GM12878 (cell line): ENCODE measurements at regions not wholly inside any gene's neighbourhood (a gene's known extent, or its start where the extent isn't known, plus 50 kb on each side); places are given as distances from the start of the nearest gene placed in this dataset.

Source experiments
- ATAC-seq: fragments of 200-7000 bp; cut with Tn5 transposase; 3 replicates; pipeline ENCODE4 v1.9.1; 2020; ENCODE audit warnings: mild to moderate bottlenecking, moderate library complexity
- BruUV-seq: library from RNA; stranded (reverse); fragments of 400-500 nt; replicated peaks from 2 replicates; lab custom pipeline; 2021; lab: Mats Ljungman, UMichigan
- CTCF ChIA-PET: fragments of 300-600 bp; sonication (Branson Sonifier 250); formaldehyde crosslinking; extraction: SDS; loops from one replicate; lab custom pipeline; 2021; ENCODE audit warnings: inconsistent platforms; lab: Yijun Ruan, JAX
- POLR2A ChIA-PET: fragments of 350-600 bp; formaldehyde crosslinking; extraction: SDS; loops from one replicate; lab custom pipeline; 2021; ENCODE audit warnings: inconsistent platforms; lab: Charles Lee
- RAD21 ChIA-PET: fragments of 300-600 bp; sonication (Branson Sonifier 250); formaldehyde crosslinking; loops from one replicate; lab custom pipeline; 2023; ENCODE audit warnings: antibody characterized with exemption; ENCODE audit not compliant: unreplicated experiment; lab: Charles Lee
- SMC1A ChIA-PET: fragments of 300-600 bp; sonication (Branson Sonifier 250); formaldehyde crosslinking; loops from one replicate; lab custom pipeline; 2023; ENCODE audit not compliant: unreplicated experiment, uncharacterized antibody; lab: Charles Lee
- DNase-seq: peaks from one replicate; pipeline ENCODE4 v3.0.0-alpha.2; 2011; ENCODE audit warnings: low read depth, low spot score
- FAIRE-seq: peaks from 3 replicates; lab custom pipeline; 2011; peaks lifted over from hg19 to GRCh38; lab: Jason Lieb, UNC
- H2AFZ ChIP-seq: 2 replicates; pipeline ENCODE4 v1.6.0; 2011; ENCODE audit warnings: low read depth, low read length, control low read depth; ENCODE audit not compliant: control insufficient read depth
- H3K27ac ChIP-seq: 2 replicates; pipeline ENCODE4 v1.5.1; 2011; ENCODE audit warnings: control low read depth; ENCODE audit not compliant: control insufficient read depth, insufficient read depth
- H3K27me3 ChIP-seq, 2 experiments: replicated peaks in 1 of 2; 2 replicates each; pipeline versions ENCODE4 v1.6.0 to v1.6.1; 2011; ENCODE audit warnings: low read length in 1 of 2; ENCODE audit not compliant: control insufficient read depth in 2 of 2, insufficient read depth in 2 of 2
- H3K36me3 ChIP-seq, 2 experiments: 2 replicates each; pipeline ENCODE4 v1.5.1; 2011; ENCODE audit warnings: low read length in 1 of 2; ENCODE audit not compliant: control insufficient read depth in 2 of 2, insufficient read depth in 2 of 2
- H3K4me1 ChIP-seq: 2 replicates; pipeline ENCODE4 v1.6.1; 2011; ENCODE audit warnings: mild to moderate bottlenecking, low read length, moderate library complexity, mixed read lengths; ENCODE audit not compliant: control insufficient read depth, insufficient read depth
- H3K4me2 ChIP-seq: 2 replicates; pipeline ENCODE4 v1.6.0; 2011; ENCODE audit warnings: control low read depth; ENCODE audit not compliant: control insufficient read depth, insufficient read depth
- H3K4me3 ChIP-seq: fragments of 200-600 bp; sonication (generic); 2 replicates; pipeline ENCODE4 v1.5.1; 2016
- H3K79me2 ChIP-seq: 2 replicates; pipeline ENCODE4 v1.6.0; 2011; ENCODE audit warnings: low read length; ENCODE audit not compliant: control insufficient read depth, insufficient read depth
- H3K9ac ChIP-seq: 2 replicates; pipeline ENCODE4 v1.8.0; 2011; ENCODE audit warnings: low read length, control low read depth, mixed read lengths; ENCODE audit not compliant: control insufficient read depth, insufficient read depth
- H3K9me3 ChIP-seq: replicated peaks from 3 replicates; pipeline ENCODE4 v1.5.1; 2011; ENCODE audit warnings: mild to moderate bottlenecking, low read length; ENCODE audit not compliant: control insufficient read depth, insufficient read depth
- H4K20me1 ChIP-seq: 2 replicates; pipeline ENCODE4 v1.6.0; 2011; ENCODE audit not compliant: control insufficient read depth, insufficient read depth
- ATF2 ChIP-seq: IDR thresholded peaks from 2 replicates; pipeline ENCODE4 v1.6.1; 2012; ENCODE audit warnings: low read length, inconsistent platforms
- JUNB ChIP-seq: IDR thresholded peaks from 2 replicates; pipeline ENCODE4 v1.6.1; 2016; ENCODE audit warnings: antibody characterized with exemption, mild to moderate bottlenecking
- KLF5 ChIP-seq: fragments of 450-650 bp; IDR thresholded peaks from 2 replicates; pipeline ENCODE4 v1.6.1; 2014; ENCODE audit warnings: mild to moderate bottlenecking; ENCODE audit not compliant: partially characterized antibody
- PAX5 ChIP-seq: IDR thresholded peaks from 2 replicates; pipeline ENCODE4 v1.6.1; 2011; ENCODE audit warnings: low read depth, low read length, borderline replicate concordance
- RFX5 ChIP-seq: IDR thresholded peaks from 2 replicates; pipeline ENCODE4 v1.6.1; 2011; ENCODE audit warnings: low read depth, low read length, improper control_type of control experiment
- SREBF2 ChIP-seq: IDR thresholded peaks from 2 replicates; pipeline ENCODE4 v1.6.1; 2012; ENCODE audit warnings: mild to moderate bottlenecking, low read length
- USF2 ChIP-seq: IDR thresholded peaks from 2 replicates; pipeline ENCODE4 v1.6.1; 2011; ENCODE audit warnings: low read depth, low read length, improper control_type of control experiment, borderline replicate concordance
- whole genome bisulfite sequencing: methylation state at CpG from one replicate; pipeline ENCODE4 v1.1.6; 2016; ENCODE audit warnings: low lambda C conversion rate; ENCODE audit not compliant: insufficient replicate concordance, insufficient coverage; ENCODE audit errors: missing lambda C conversion rate; 5-methylcytosine and 5-hydroxymethylcytosine counted together
- in situ Hi-C: fragments of 300-500 bp; cut with MboI; formaldehyde crosslinking; loops from 9 replicates; pipeline ENCODE4 v1.14.3; 2018; ENCODE audit warnings: mixed read lengths
- intact Hi-C: fragments of 100-400 bp; cut with micrococcal nuclease; formaldehyde crosslinking; loops from one replicate; pipeline ENCODE4 v1.14.2; 2022; ENCODE audit not compliant: unreplicated experiment

GRCh38 chr7:80346704-80347103 lies 165.2 kb downstream of the GNAT3 start:
- Histone ChIP-seq H3K4me1 (no peaks in the 10 kb centered on the region), H2AFZ (no peak overlapping the region), H3K9ac (no peak overlapping the region), H3K36me3 (no peaks in the 10 kb centered on the region), H3K4me3 (no peak overlapping the region), H3K79me2 (no peaks in the 10 kb centered on the region), H4K20me1 (no peaks in the 10 kb centered on the region), H3K4me2 (no peak overlapping the region), H3K27ac (no peak overlapping the region), H3K27me3 (no peaks in the 10 kb centered on the region), H3K9me3 (no peaks in the 10 kb centered on the region)
- SMC1A ChIA-PET, result no interaction called here
- no TSS peak for BruUV-seq
- DNase-seq (no peak), ATAC-seq (no peak), FAIRE-seq (no peak)
- TF ChIP-seq JUNB (peak; percentile 32; the same call in 1 of the 2 replicates), PAX5 (no peak)
- intact Hi-C loops, result no loop called here
- WGBS, result 0% methylated on average over 3 of the region's 3 CpGs
- CTCF ChIA-PET, result interaction anchor here (0.6 kb wide), 1 partner anchor 489 kb away, joined by 3 read pairs; no protein-coding TSS in a partner anchor
- RAD21 ChIA-PET, result no interaction called here
- in situ Hi-C loops, result no loop called here
- POLR2A ChIA-PET, result no interaction called here

GRCh38 chr7:80335511-80336231 lies 176.2 kb downstream of the GNAT3 start:
- Histone ChIP-seq H3K4me3 (no peak overlapping the region), H2AFZ (no peak overlapping the region), H3K27me3 (no peaks in the 10 kb centered on the region), H3K9ac (no peak overlapping the region), H4K20me1 (no peaks in the 10 kb centered on the region), H3K36me3 (no peaks in the 10 kb centered on the region), H3K27ac (no peak overlapping the region), H3K4me1 (no peaks in the 10 kb centered on the region), H3K9me3 (no peaks in the 10 kb centered on the region), H3K4me2 (no peak overlapping the region)
- in situ Hi-C loops, result no loop called here
- no peak for FAIRE-seq
- ChIA-PET RAD21 (no interaction called here), SMC1A (no interaction called here), CTCF (no interaction called here), POLR2A (no interaction called here)
- 6% methylated on average over 7 of the region's 7 CpGs for WGBS
- DNase-seq, result no peak
- no peak for ATAC-seq
- intact Hi-C loops, result no loop called here
- no peak for TF ChIP-seq KLF5
- TF ChIP-seq ATF2, result no peak
- TF ChIP-seq USF2, result no peak
- TF ChIP-seq SREBF2, result no peak
- TF ChIP-seq PAX5, result no peak
- TF ChIP-seq RFX5, result no peak
- TF ChIP-seq, all 136 proteins: peak for 0
- no peaks in the 10 kb centered on the region for H3K79me2 ChIP-seq
- BruUV-seq, result no TSS peak
